ENCODE measurements at regions not wholly inside any gene's neighbourhood (a gene's known extent, or its start where the extent isn't known, plus 50 kb on each side); places are given as distances from the start of the nearest gene placed in this dataset.

DNA sequence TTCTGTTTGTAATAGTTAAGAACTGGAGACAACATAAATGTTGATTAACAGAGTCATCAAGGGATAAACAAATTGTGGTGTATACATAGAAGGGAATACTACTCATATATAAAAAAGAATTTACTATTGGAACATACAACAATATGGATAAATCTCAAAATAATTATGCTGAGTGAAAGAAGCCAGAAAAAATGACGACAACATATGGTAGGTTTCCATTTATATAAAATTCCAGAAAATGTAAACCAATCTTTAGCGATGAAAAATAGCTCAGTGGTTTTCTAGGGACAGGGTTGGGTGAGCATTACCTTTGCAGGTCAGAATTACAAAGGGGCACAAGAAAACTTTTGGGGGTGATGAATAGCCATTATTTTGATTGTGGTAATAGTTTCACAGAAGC lies 431.6 kb downstream of the PTPRU start:
- no peak for DNase-seq (ENCODE audit: low spot score)

DNA sequence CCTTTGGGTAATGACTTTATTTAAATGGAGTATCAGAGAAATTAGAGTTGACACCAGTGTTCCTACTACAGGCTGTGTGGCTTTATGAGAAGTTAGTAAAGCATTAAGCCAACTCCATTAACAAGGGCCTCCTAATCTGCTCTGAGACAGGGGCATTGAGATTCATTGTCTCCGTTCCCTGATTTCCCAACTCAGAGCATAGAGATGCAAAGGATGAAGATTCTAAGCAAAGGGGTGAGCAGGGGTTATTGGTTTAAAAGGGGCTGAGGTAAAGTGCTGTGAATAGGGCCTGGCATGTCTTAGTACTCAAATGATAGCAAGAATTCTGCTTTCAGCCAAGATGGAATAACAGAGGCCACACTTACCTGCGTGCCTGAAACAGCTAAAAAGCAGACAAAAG lies 428.4 kb downstream of the PTPRU start:
- no peak for DNase-seq (ENCODE audit: low spot score)

DNA sequence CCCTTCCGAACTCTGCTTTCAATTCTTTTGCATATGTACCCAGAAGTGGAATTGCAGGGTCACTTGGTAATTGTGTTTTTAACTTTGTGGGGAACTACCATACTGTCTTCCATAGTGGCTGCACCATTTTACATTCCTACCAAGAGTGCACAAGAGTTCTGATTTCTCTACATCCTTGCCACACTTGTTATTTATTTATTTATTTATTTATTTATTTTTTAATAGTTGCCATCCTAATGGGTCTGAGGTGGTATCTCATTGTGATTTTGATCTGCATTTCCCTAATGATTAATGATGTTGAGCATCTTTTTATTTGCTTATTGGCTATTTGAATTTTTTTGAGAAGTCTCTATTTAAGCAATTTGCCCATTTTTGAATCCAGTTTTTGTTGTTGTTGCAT lies 422.4 kb downstream of the PTPRU start:
- no peak for DNase-seq (ENCODE audit: low spot score)

DNA sequence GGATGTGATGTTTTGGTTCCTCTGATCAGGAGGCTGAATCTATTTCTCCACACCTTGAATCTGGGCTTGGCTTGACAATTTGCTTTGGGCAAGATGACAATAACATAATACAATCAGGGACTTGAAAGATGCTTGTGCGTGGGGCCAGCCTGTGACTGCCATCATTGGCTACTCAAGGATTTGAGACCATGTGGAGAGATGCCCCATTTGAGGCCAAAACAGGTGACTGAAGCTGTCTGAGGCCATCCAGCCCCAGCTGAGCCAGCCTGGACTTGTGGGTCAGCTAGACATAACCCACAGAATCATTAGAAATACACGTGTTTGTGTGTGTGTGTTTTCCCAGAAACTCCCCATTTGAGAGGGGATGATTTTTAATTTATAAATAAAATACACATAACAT lies 421.5 kb downstream of the PTPRU start:
- DNase-seq (ENCODE audit: low spot score), result no peak

DNA sequence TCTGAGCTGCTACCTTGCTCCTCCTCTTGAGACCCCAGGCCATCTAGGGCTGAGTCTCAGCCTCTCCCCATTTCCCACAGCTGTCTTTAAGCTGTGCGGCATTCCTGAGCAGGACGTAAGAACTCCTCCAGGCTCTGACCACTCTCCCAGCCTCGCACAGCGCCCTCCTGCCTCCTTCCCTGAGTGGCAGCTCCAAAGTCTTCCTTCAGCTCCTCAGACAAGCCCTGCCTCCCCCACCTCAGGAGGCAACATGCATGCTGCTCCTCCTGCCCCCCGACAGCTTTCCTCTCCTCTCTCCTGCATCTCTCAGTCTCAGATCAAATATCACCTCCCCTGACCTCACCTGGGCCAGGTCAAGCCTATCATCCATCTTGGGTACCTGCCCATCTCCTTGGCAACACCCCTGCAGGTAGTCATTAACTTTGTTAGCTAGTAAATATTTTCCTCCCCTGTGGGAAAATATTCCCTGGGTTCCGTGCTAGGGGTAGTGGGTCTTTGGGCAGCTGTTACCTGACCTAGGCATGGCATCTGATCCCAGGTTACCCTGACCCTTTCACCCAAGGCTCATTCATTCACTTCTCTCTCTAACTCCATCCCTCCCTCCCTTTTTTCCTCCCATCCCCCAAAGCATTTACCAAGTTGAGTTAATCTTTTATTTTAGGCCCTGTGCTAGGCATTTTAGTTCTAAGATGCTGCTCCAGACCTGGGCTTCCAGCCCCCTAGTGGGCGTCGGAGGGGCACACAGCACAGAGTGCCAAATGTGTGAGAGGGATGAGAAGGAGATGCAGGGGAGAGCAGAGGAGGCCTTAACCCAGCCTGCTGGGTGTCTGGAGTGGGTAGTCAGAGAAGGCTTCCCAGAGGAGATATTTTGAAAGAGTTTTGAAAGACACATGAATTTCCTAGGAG lies 419.9 kb downstream of the PTPRU start:
- DNase-seq (ENCODE audit: low spot score), result no peak

DNA sequence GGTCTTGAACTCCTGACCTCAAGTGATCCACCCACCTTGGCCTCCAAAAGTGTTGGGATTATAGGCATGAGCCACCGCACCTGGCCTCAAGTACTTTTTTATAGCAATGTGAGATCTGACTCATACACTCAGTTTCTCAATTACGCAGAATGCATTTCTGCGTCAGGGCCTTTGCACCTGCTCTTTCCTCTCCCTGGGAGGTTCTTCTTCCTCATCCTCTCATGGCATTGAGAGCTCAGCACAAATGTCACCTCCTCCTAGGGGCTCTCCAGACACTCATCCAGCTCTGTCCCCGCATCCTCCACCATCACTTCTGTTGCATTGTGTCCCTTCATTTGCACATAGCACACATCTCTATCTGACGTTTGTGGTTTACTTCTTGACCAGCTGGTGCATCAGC lies 418.8 kb downstream of the PTPRU start:
- no peak for DNase-seq (ENCODE audit: low spot score)

GRCh38 chr1:29653886-29654450 lies 417.6 kb downstream of the PTPRU start:
- no peak for DNase-seq (ENCODE audit: low spot score)

DNA sequence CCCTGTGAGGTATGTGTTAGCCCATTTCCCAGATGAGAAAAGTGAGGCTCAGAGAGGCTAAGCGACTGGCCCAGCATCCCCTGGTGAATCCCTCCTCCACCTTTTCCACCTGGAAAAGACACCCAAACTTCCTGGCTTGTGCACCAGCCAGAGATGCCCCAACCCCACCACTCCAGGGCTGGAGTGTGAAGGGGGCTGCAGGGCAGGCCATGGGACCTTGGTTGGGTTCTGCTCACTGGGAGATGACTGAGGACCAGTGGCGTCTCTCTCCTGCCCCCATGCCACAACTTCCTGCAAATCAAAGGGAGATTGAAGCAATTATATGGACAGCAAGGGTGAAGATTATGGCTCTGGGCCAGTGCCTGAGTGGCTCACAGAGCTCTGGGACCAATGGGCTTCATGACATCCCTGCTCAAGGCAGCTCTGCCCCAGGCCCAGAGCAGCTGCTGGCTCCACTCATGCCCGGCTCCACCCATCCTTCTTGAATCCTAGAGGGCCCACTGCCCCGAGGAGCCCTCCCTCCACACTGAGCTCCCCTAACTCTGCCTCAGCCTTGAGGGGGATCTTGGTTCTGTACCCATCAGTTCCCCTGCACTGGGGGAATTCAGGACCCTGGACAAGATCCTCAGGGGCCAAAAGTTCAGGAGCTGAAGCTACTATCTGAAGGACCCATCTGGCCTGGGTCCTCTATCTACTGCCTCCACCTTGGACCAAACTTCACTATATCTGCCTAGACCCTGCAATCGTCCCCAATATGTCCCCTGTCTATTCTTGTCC lies 416.9 kb downstream of the PTPRU start:
- DNase-seq (ENCODE audit: low spot score), result no peak

DNA sequence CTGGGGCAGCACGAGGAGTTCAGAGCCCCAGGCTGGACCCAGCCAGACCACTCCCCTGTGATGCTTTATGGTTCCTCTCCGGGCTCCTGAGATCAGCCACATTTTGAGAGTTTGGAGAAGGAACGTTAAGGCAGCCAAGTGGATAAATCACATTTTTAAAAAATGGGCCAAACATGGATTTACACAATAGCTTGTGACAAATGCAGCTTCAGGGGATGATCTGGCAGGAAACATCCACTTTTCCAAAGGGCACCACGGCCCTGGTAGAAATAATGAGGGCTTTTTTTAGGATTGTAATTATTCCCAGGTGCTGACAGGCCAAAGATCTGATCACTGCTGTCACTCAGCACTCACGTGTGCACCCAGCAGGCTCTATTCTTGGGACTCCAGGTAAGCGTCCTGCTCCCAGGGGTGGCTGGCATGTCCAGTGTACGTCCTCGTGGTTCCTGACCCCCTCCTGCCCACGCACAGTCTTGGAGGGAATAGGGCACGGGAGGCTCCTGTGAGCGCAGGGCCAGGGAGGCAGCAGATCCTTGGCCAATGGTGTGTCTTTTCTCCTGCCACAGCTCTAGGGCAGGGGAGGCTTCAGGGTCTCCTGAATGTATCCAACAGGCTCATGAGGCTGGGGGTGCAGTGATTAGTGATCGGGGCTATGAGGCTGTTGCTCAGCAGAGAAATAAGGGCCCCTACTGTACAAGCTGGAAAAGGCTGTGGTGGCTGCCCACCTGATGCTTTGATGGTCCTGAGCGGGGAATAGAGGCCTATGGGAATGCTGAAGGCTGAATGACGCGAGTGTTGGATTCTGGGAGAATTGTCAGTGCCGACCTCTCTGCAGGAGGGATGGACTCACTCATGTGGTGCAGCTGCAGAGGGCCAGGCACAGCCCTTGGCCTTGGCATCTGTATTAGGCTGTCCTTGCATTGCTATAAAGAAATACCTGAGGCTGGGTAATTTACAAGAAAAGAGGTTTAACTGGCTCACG lies 415.7 kb downstream of the PTPRU start:
- DNase-seq (ENCODE audit: low spot score), result no peak

DNA sequence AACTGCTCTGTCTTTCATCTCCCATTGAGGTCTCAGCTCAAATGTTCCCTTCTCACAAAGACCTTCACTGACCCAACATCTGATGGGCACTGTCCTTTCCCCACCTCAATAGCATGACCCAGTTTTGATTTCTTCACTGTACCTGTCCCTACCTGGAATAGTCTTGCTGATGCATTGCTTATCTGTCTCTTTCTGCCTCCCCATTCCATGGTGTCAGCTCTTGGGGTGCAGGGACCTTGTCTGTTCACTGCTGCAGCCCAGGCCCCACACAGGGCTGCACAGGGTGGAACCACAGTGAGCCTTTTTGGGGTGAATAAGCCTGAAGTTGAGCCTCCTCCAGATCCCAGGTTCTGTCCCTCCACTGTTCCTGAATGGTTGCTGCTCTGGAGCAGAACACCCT lies 414.9 kb downstream of the PTPRU start:
- DNase-seq (ENCODE audit: low spot score), result no peak

DNA sequence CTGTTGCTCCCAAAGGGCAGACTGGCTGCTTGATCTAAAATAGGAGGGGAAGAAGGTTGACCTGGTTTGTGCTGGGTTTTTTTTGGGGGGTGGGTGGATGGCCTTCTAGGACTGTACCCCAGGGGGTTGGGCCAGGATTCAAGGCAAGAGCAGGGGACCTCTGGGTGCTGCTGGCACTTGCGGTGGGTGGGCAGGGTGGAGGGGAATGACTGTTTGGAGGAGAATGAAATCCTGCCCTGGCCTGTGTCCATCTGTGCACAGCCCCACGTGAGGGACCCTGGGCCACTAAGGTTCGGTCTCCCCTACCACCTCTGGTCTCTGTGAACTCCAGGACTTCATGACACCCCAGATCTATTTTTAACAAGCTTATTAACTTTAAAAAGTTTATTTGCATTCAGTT lies 414.2 kb downstream of the PTPRU start:
- no peak for DNase-seq (ENCODE audit: low spot score)

DNA sequence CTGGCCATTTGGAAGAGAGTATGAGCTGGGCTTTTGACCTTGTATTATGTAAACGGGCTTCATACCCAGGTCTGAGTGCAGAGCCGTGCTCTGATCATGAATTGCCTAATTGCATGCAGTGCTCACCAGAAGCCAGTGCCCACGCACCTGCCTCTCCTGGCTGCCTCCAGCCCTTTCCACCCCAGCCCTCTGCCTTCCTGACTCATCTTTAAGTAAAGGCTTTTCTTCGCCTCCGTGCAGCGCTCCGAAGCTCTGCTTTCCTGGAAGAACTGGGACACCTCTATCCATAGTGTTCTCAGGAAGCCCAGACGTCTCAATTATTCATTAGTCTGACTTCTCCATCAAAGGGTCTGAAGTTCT lies 413.7 kb downstream of the PTPRU start:
- DNase-seq (ENCODE audit: low spot score), result no peak

DNA sequence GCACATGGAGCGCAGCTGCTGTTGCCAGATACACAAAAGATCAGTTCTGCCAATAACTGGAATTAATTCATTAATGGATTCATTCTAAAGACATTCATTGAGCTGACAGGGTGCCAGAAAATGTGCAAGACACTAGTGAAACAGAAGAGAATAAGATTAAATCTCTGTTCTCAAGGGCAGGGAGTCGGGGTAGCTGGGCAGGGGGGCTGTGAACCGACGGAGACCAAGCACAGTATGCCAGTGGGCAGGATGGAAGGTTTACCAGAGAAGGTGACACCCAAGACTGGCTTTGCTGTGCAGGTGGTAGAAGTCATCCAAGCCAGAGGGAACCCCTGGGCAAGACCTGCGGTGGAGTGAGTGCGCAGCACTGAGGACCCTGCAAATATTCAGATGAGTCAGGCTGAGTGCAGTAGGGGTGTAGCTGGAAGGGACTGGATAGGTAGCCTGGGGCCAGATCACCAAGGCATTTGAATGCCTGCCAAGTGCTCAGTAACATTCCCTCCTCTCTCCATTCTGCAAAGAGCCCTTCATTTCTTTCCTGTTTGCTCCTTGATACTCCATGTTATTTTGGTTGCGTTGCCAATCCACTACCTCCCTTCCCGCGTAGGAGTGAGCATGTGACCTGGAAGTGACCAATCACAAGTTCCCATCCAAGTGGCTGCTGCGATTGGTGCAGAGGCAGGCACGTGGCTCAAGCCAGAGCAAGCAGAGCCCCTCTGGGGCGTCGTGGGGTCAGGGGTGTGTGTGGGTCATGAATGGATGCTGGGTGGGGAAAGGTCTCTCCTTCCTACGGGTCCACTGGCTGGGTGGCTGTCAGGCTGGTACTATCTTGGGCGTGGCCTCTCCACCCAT lies 413.1 kb downstream of the PTPRU start:
- DNase-seq (ENCODE audit: low spot score), result no peak

DNA sequence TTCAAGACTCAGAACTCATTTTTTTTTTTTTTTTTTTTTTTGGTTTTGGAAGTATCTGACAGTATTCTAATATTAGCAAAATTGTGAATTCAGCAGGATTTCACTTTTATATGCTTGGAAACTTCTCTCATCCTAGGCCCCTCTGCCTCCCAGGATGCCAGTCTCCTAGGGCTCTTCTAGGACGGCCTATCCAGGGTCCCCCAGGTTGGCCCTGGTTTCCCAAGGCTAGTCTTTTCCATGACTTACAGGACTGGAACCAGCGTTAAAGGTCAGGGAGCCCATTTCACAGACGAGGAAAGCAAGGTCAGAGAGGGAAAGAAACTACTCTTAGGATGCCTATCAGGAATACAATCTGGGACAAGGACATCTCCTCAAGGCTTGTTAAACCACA lies 412.5 kb downstream of the PTPRU start:
- DNase-seq (ENCODE audit: low spot score), result no peak

DNA sequence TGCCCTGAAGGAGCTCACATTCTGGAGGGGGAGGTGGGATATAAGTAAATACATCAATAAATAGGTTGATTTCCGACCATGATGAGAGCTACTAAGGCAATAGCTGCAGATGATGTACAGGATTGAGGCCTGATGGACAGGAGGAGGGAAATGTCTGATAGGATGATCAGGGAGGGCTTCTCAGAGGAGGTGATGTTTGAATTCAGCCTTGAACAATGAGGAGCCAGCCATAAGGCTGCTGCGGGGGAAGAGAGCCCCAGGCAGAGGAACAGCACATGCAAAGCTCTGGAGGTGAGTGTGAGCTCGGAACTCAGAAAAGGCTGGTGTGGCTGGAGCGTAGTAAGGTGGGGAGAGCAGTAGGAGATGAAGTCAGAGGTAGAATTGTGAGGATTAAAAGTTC lies 411.7 kb downstream of the PTPRU start:
- no peak for DNase-seq (ENCODE audit: low spot score)

GRCh38 chr1:29647581-29647980 lies 411.3 kb downstream of the PTPRU start:
- DNase-seq (ENCODE audit: low spot score), result no peak

DNA sequence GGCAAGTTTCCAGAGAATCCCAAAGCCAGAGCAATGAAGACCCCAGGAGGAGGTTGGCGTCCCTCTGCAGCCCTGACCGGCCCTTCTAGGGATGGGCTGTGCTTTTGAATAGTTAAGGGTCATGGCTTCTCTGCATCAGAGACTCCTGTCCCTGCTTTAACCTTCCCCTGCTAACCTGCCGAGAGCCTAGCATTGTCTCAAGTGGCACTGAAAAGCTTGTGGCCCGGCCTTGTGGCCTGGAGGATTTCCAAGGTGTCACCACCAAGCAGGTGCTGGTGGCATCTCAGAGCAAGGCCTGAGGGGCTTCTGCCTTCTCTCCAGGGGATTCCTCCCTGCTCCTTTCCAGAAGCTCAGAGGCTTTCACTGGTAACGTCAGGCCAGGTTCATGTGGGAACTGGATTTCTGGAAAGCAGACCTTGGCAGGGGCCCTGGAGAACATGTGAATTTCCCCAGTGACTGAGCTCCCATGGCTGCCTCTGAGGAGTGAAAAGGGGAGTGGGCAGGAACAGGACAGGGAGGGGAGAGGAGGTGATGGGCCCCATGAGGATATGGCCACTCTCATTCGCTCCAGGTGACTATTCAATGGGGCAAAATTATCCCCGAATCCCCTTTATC lies 409.9 kb downstream of the PTPRU start:
- no peak for DNase-seq (ENCODE audit: low spot score)

DNA sequence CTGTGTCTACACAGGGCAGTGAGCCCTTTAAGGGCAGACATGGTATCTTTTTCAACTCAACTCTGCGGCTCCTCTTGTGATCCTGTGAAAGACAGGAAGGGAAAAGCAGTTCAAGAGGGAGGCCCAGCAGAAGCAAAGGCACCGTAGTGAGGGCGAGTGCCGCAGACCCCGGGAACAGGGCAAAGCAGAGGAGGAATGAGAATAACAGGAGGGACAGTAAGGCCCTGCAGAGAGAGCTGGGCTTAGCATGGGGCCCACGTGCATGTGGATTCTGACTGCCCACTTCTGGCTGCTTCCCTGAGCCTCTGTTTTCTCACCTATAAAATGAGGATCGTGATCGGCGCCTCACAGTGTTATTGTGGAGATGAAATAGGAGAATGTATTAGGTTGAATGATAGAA lies 409.3 kb downstream of the PTPRU start:
- DNase-seq (ENCODE audit: low spot score), result no peak

DNA sequence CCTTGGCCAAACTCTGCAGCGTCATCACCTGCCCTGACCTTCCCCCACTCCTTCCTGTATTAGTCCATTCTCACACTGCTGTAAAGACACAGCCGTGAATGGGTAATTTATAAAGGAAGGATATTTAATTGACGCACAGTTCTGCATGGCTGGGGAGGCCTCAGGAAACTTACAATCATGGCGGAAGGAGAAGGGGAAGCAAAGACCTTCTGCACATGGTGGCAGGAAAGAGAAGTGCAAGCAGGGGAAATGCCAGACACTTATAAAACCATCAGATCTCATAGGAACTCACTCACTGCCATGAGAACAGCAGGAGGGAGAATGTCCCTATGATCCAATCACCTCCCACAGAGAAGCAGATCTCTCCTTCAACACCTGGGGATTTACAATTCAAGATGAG lies 408.5 kb downstream of the PTPRU start:
- DNase-seq (ENCODE audit: low spot score), result no peak

- no peak for DNase-seq (ENCODE audit: low spot score)
These were observed 407.6 kb downstream of the PTPRU start for GRCh38 chr1:29643838-29644440.
